SK-N-SH (cell line): ENCODE measurements at regions not wholly inside any gene's neighbourhood (a gene's known extent, or its start where the extent isn't known, plus 50 kb on each side); places are given as distances from the start of the nearest gene placed in this dataset.

Experiments used
- CTCF ChIA-PET: fragments of 300-600, 350-600 bp; formaldehyde crosslinking; extraction: SDS; loops from one replicate; lab custom pipeline; 2021; lab: Yijun Ruan, JAX
- POLR2A ChIA-PET: fragments of 350-600 bp; sonication (Branson Sonifier 250); formaldehyde crosslinking; extraction: SDS; loops from one replicate; lab custom pipeline; 2020; ENCODE audit warnings: antibody characterized with exemption, inconsistent platforms; lab: Yijun Ruan, JAX
- DNase-seq: peaks from one replicate; pipeline ENCODE4 v3.0.0; 2012
- H2AFZ ChIP-seq: fragments of 200-600 bp; sonication (generic); 2 replicates; pipeline ENCODE4 v1.8.1; 2016; ENCODE audit warnings: antibody characterized with exemption, mild to moderate bottlenecking, low read depth
- H3F3A ChIP-seq: fragments of 200-600 bp; sonication (generic); replicated peaks from 2 replicates; pipeline ENCODE3; 2016; ENCODE audit warnings: antibody characterized with exemption, mild to moderate bottlenecking; ENCODE audit not compliant: insufficient read depth
- H3K27ac ChIP-seq, 2 experiments: fragments of 200-500 bp in 1 of 2; fragments of 200-600 bp in 1 of 2; sonication (Bioruptor generic) in 1 of 2; sonication (generic), shearing (Covaris generic) in 1 of 2; 2 replicates each; pipeline versions ENCODE4 v1.5.1 to v1.6.1; 2014 to 2016; ENCODE audit warnings: low read depth in 2 of 2, inconsistent platforms in 1 of 2, low read length in 1 of 2, mild to moderate bottlenecking in 1 of 2, mixed read lengths in 1 of 2
- H3K27me3 ChIP-seq: fragments of 200-600 bp; sonication (generic), shearing (Covaris generic); 2 replicates; pipeline ENCODE4 v1.6.1; 2016; ENCODE audit warnings: mixed run types; ENCODE audit not compliant: insufficient read depth
- H3K36me3 ChIP-seq, 2 experiments: fragments of 200-500 bp in 1 of 2; fragments of 200-600 bp in 1 of 2; sonication (Bioruptor generic) in 1 of 2; sonication (generic) in 1 of 2; replicated peaks in 1 of 2; 2 replicates each; pipeline versions ENCODE3 to v1.5.1; 2014 to 2016; ENCODE audit warnings: low read length in 1 of 2, mild to moderate bottlenecking in 1 of 2; ENCODE audit not compliant: insufficient read depth in 2 of 2, control insufficient read depth in 1 of 2
- H3K4me1 ChIP-seq, 2 experiments: fragments of 200-500 bp in 1 of 2; fragments of 200-600 bp in 1 of 2; sonication (Bioruptor generic) in 1 of 2; sonication (generic), shearing (Covaris generic) in 1 of 2; 2 replicates each; pipeline versions ENCODE4 v1.5.1 to v1.6.1; 2014 to 2016; ENCODE audit warnings: low read depth in 1 of 2, low read length in 1 of 2, mixed run types in 1 of 2; ENCODE audit not compliant: insufficient read depth in 2 of 2, control insufficient read depth in 1 of 2
- H3K4me2 ChIP-seq: fragments of 200-600 bp; sonication (generic), shearing (Covaris generic); 2 replicates; pipeline ENCODE4 v1.6.1; 2017; ENCODE audit warnings: mixed run types
- H3K4me3 ChIP-seq, 2 experiments: fragments of 200-500 bp in 1 of 2; fragments of 200-600 bp in 1 of 2; sonication (Bioruptor generic) in 1 of 2; sonication (generic), shearing (Covaris generic) in 1 of 2; 2 replicates each; pipeline versions ENCODE4 v1.5.1 to v1.8.1; 2014 to 2016; ENCODE audit warnings: low read depth in 2 of 2, inconsistent platforms in 1 of 2, low read length in 1 of 2, mild to moderate bottlenecking in 1 of 2, mixed read lengths in 1 of 2, moderate library complexity in 1 of 2
- H3K79me2 ChIP-seq: fragments of 200-600 bp; sonication (generic); 2 replicates; pipeline ENCODE4 v1.8.1; 2017; ENCODE audit warnings: mild to moderate bottlenecking; ENCODE audit not compliant: insufficient read depth
- H3K9ac ChIP-seq: fragments of 200-600 bp; sonication (generic); 2 replicates; pipeline ENCODE4 v1.6.1; 2017; ENCODE audit warnings: mixed run types
- H3K9me2 ChIP-seq: fragments of 200-600 bp; sonication (generic); 2 replicates; pipeline ENCODE4 v1.6.1; 2017; ENCODE audit warnings: mixed run types
- H3K9me3 ChIP-seq: fragments of 200-600 bp; sonication (generic); 2 replicates; pipeline ENCODE4 v1.6.1; 2017; ENCODE audit warnings: mixed run types, mild to moderate bottlenecking, moderate library complexity
- H4K20me1 ChIP-seq: fragments of 200-600 bp; sonication (generic); 2 replicates; pipeline ENCODE4 v1.6.1; 2017; ENCODE audit warnings: mild to moderate bottlenecking, mixed run types; ENCODE audit not compliant: insufficient read depth
- CTCF ChIP-seq: fragments of 200-600 bp; sonication (generic); IDR thresholded peaks from 2 replicates; pipeline ENCODE4 v1.6.1; 2017; ENCODE audit warnings: antibody characterized with exemption, mild to moderate bottlenecking, moderate library complexity
- FOSL2 ChIP-seq: IDR thresholded peaks from 2 replicates; pipeline ENCODE4 v1.4.0; 2012; ENCODE audit warnings: low read depth, mild to moderate bottlenecking, moderate library complexity, borderline replicate concordance
- GATA2 ChIP-seq: sonication (generic); formaldehyde crosslinking; IDR thresholded peaks from 2 replicates; pipeline ENCODE4 v1.5.0; 2020; ENCODE audit warnings: mild to moderate bottlenecking, missing genetic modification reagents
- JUND ChIP-seq: IDR thresholded peaks from 2 replicates; pipeline ENCODE4 v1.4.0; 2012
- MAX ChIP-seq: IDR thresholded peaks from 2 replicates; pipeline ENCODE4 v1.4.0; 2012; ENCODE audit warnings: low read depth
- MXI1 ChIP-seq: IDR thresholded peaks from 2 replicates; pipeline ENCODE4 v1.6.1; 2012; ENCODE audit warnings: mild to moderate bottlenecking, low read depth, low read length, improper control_type of control experiment
- NFIC ChIP-seq: IDR thresholded peaks from 2 replicates; pipeline ENCODE4 v1.4.0; 2012; ENCODE audit warnings: borderline replicate concordance
- PBX3 ChIP-seq: IDR thresholded peaks from 2 replicates; pipeline ENCODE4; 2012
- RCOR1 ChIP-seq: fragments of 150-350 bp; IDR thresholded peaks from 2 replicates; pipeline ENCODE4 v1.6.1; 2017; ENCODE audit warnings: antibody characterized with exemption, low read length
- REST ChIP-seq: IDR thresholded peaks from 2 replicates; pipeline ENCODE4 v1.6.1; 2012; ENCODE audit warnings: mild to moderate bottlenecking, low read depth, low read length, moderate library complexity
- SIN3A ChIP-seq: IDR thresholded peaks from 2 replicates; pipeline ENCODE4 v1.6.1; 2012; ENCODE audit warnings: low read depth, mild to moderate bottlenecking, low read length, moderate library complexity, borderline replicate concordance
- TEAD4 ChIP-seq: IDR thresholded peaks from 2 replicates; pipeline ENCODE4 v1.4.0; 2012; ENCODE audit warnings: mild to moderate bottlenecking, borderline replicate concordance; ENCODE audit not compliant: insufficient read depth
- WGBS: methylation state at CpG from one replicate; pipeline ENCODE4 v1.1.6; 2017; ENCODE audit warnings: low lambda C conversion rate; 5-methylcytosine and 5-hydroxymethylcytosine counted together

GRCh38 chr2:44079686-44080085 is 83.9 kb upstream of the LRPPRC start:
- H3K4me1 ChIP-seq, result no peaks in the 10 kb centered on the region; a peak in 1 of 4 replicates
- no peaks in the 10 kb centered on the region for H3K9me3 ChIP-seq
- no peaks in the 10 kb centered on the region for H4K20me1 ChIP-seq
- no peaks in the 10 kb centered on the region for H3K27me3 ChIP-seq
- H3K9me2 ChIP-seq, result no peaks in the 10 kb centered on the region
- H2AFZ ChIP-seq, result no peak overlapping the region
- TF ChIP-seq RCOR1 (no peak), GATA2 (CRISPR knock-in tag) (0 out of 2 replicates have a peak, but pooled peaks have one; percentile 6), PBX3 (no peak), NFIC (no peak), MAX (no peak), CTCF (no peak), MXI1 (no peak)
- CTCF ChIA-PET, result interaction anchor here (1.7 to 4.1 kb wide), 2 partner anchors 9 to 212 kb away, joined by 4 to 30 read pairs; no protein-coding TSS in a partner anchor
- H3K79me2 ChIP-seq, result no peaks in the 10 kb centered on the region
- H3K4me2 ChIP-seq, result no peak overlapping the region
- no peak overlapping the region for H3K9ac ChIP-seq
- DNase-seq, result no peak
- H3K36me3 ChIP-seq, result no peaks in the 10 kb centered on the region
- H3K4me3 ChIP-seq, result no peak overlapping the region
- POLR2A ChIA-PET, result no interaction called here
- WGBS, result 57% methylated on average over 3 of the region's 3 CpGs
- H3F3A ChIP-seq, result no peaks in the 10 kb centered on the region
- no peak overlapping the region for H3K27ac ChIP-seq

GRCh38 chr2:44083054-44083453 is 85.6 kb upstream of the PPM1B start:
- H3K4me1 ChIP-seq, result peaks cover 0 to 6% of the 10 kb centered on the region in 2 experiments; a peak in 1 of 4 replicates
- H2AFZ ChIP-seq, result no peak overlapping the region
- no peak overlapping the region for H3K4me2 ChIP-seq
- H3K9ac ChIP-seq, result no peak overlapping the region
- no peaks in the 10 kb centered on the region for H3K9me2 ChIP-seq
- ChIA-PET CTCF (interaction anchor here (0.5 to 1.7 kb wide), 5 partner anchors 11 to 613 kb away, joined by 3 to 6 read pairs (median 3); no protein-coding TSS in a partner anchor), POLR2A (no interaction called here)
- no peak for TF ChIP-seq MAX
- no peak for TF ChIP-seq REST
- TF ChIP-seq SIN3A, result no peak
- TF ChIP-seq JUND, result no peak
- no peak for TF ChIP-seq FOSL2
- no peak for TF ChIP-seq PBX3
- no peak for TF ChIP-seq TEAD4
- no peak overlapping the region for H3K27ac ChIP-seq
- no peaks in the 10 kb centered on the region for H3K36me3 ChIP-seq
- WGBS, result 75% methylated on average over 4 of the region's 4 CpGs
- H4K20me1 ChIP-seq, result no peaks in the 10 kb centered on the region
- no peaks in the 10 kb centered on the region for H3K27me3 ChIP-seq
- no peaks in the 10 kb centered on the region for H3F3A ChIP-seq
- H3K9me3 ChIP-seq, result no peaks in the 10 kb centered on the region
- DNase-seq, result no peak
- H3K4me3 ChIP-seq, result no peak overlapping the region
- no peaks in the 10 kb centered on the region for H3K79me2 ChIP-seq
